CD14-positive monocyte (primary cell): ENCODE measurements at regions not wholly inside any gene's neighbourhood (a gene's known extent, or its start where the extent isn't known, plus 50 kb on each side); places are given as distances from the start of the nearest gene placed in this dataset.

Source experiments
- DNase-seq, 3 donors: peaks; one replicate each; pipeline ENCODE4 v3.0.0-alpha.2; 2011 to 2022
- H2AFZ ChIP-seq: 2 replicates; pipeline ENCODE4 v1.6.0; 2012; ENCODE audit warnings: mild to moderate bottlenecking, low read depth, low read length, inconsistent platforms; ENCODE audit not compliant: insufficient read depth, poor library complexity, severe bottlenecking
- H3K27ac ChIP-seq, 2 donors: 1 replicate in 1 of 2; 2 replicates in 1 of 2; pipeline ENCODE4 v1.5.1; 2012 to 2013; ENCODE audit warnings: low read length in 2 of 2, control low read depth in 1 of 2, inconsistent platforms in 1 of 2, low read depth in 1 of 2, mild to moderate bottlenecking in 1 of 2
- H3K27me3 ChIP-seq, 2 donors: one replicate each; pipeline versions ENCODE4 v1.6.0 to v1.6.1; 2011 to 2013; ENCODE audit warnings: low read length in 2 of 2; ENCODE audit not compliant: control insufficient read depth in 2 of 2, insufficient read depth in 2 of 2
- H3K36me3 ChIP-seq, 2 donors: replicated peaks in 1 of 2; 1 replicate in 1 of 2; 2 replicates in 1 of 2; pipeline versions ENCODE4 v1.5.1 to v1.6.1; 2012 to 2013; ENCODE audit warnings: low read length in 2 of 2, control low read depth in 1 of 2, inconsistent platforms in 1 of 2, mild to moderate bottlenecking in 1 of 2; ENCODE audit not compliant: insufficient read depth in 2 of 2, control insufficient read depth in 1 of 2
- H3K4me1 ChIP-seq, 2 donors: 1 replicate in 1 of 2; 2 replicates in 1 of 2; pipeline versions ENCODE4 v1.5.1 to v1.6.1; 2012 to 2013; ENCODE audit warnings: low read length in 2 of 2, control low read depth in 1 of 2, inconsistent platforms in 1 of 2, mild to moderate bottlenecking in 1 of 2, moderate library complexity in 1 of 2; ENCODE audit not compliant: insufficient read depth in 2 of 2, control insufficient read depth in 1 of 2
- H3K4me2 ChIP-seq: replicated peaks from 2 replicates; pipeline ENCODE3; 2012; ENCODE audit warnings: low read length, moderate library complexity, mild to moderate bottlenecking; ENCODE audit not compliant: poor library complexity, severe bottlenecking; ENCODE audit errors: extremely low read depth
- H3K4me3 ChIP-seq, 3 experiments: fragments of 200-600 bp in 1 of 3; sonication (generic) in 1 of 3; replicated peaks in 1 of 3; 1 replicate in 2 of 3; 2 replicates in 1 of 3; pipeline ENCODE4 v1.5.1; 2011 to 2013; ENCODE audit warnings: low read length in 3 of 3, mild to moderate bottlenecking in 3 of 3, control low read depth in 2 of 3, low read depth in 2 of 3, inconsistent platforms in 1 of 3, moderate library complexity in 1 of 3
- H3K79me2 ChIP-seq: 2 replicates; pipeline ENCODE4 v1.6.0; 2012; ENCODE audit warnings: mild to moderate bottlenecking, control low read depth, inconsistent platforms, low read length, moderate library complexity; ENCODE audit not compliant: insufficient read depth
- H3K9ac ChIP-seq: 2 replicates; pipeline ENCODE4 v1.6.0; 2017; ENCODE audit warnings: low read length, mild to moderate bottlenecking; ENCODE audit not compliant: insufficient read depth, poor library complexity, severe bottlenecking
- H3K9me3 ChIP-seq, 2 donors: replicated peaks in 1 of 2; 1 replicate in 1 of 2; 2 replicates in 1 of 2; pipeline versions ENCODE4 v1.5.1 to v1.6.1; 2012 to 2013; ENCODE audit warnings: low read length in 2 of 2, control low read depth in 1 of 2; ENCODE audit not compliant: control insufficient read depth in 1 of 2, insufficient read depth in 1 of 2
- H4K20me1 ChIP-seq: 2 replicates; pipeline ENCODE4 v1.6.0; 2012; ENCODE audit warnings: mild to moderate bottlenecking, low read length, control low read depth, moderate library complexity; ENCODE audit not compliant: insufficient read depth
- H3K27ac Mint-ChIP-seq, 7 donors: one replicate each; pipeline ENCODE4 v1.8.0; 2020; ENCODE audit warnings: mild to moderate bottlenecking in 7 of 7, mixed read lengths in 7 of 7, moderate library complexity in 6 of 7, inconsistent platforms in 2 of 7
- H3K27me3 Mint-ChIP-seq, 3 donors: one replicate each; pipeline ENCODE4 v1.8.0; 2021 to 2022; ENCODE audit warnings: low read depth in 3 of 3, mild to moderate bottlenecking in 3 of 3, mixed read lengths in 3 of 3, moderate library complexity in 3 of 3, inconsistent platforms in 1 of 3
- H3K36me3 Mint-ChIP-seq, 2 donors: one replicate each; pipeline ENCODE4 v1.8.0; 2020; ENCODE audit warnings: mixed read lengths in 2 of 2, inconsistent platforms in 1 of 2, mild to moderate bottlenecking in 1 of 2
- H3K4me1 Mint-ChIP-seq: one replicate; pipeline ENCODE4 v1.8.0; 2020; ENCODE audit warnings: mild to moderate bottlenecking, mixed read lengths
- H3K4me3 Mint-ChIP-seq, 2 donors: one replicate each; pipeline ENCODE4 v1.8.0; 2020; ENCODE audit warnings: mild to moderate bottlenecking in 2 of 2, mixed read lengths in 2 of 2, moderate library complexity in 1 of 2
- H3K9me3 Mint-ChIP-seq, 7 donors: one replicate each; pipeline ENCODE4 v1.8.0; 2020 to 2022; ENCODE audit warnings: mixed read lengths in 7 of 7, mild to moderate bottlenecking in 6 of 7, moderate library complexity in 6 of 7, inconsistent platforms in 2 of 7
- WGBS: methylation state at CpG from one replicate; pipeline ENCODE4 v1.1.5; 2013; ENCODE audit warnings: missing lambda C conversion rate; ENCODE audit not compliant: insufficient coverage; 5-methylcytosine and 5-hydroxymethylcytosine counted together
- intact Hi-C, 2 donors: fragments of 100-400 bp; cut with micrococcal nuclease; formaldehyde crosslinking; loops; one replicate each; pipeline versions ENCODE4 v1.15.0 to v1.15.1; 2023
- TF ChIP-seq, protein P1 (sequence below): fragments of 200-600 bp; IDR thresholded peaks from one replicate; pipeline ENCODE4 v1.8.0; 2022; ENCODE audit warnings: antibody characterized with exemption, mild to moderate bottlenecking

DNA sequence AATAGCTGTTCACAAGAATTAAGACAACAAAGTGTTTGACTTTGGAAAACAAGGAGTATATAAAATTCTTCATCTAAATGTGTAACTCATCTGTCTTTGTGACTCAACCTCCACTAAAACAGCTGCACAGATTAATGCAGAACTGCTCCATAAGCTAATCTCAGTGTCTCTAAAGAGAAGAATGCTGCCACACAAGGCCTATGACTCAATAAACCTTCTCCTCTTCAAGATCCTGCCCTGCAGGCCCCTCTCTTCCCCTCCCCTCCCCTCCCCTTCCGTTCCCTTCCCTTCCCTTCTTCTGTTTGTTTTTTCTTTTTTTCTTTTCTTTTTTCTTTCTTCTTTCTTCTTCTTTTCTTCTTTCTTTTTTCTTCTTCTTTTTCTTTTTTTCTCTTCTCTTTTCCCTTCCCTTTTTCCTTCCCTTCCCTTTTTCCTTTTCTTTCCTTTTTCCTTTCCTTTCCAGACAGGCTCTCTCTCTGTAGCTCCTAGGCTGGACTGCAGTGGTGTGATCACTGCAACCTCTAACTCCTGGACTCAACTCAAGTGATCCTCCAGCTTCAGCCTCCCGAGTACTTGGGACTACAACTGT lies 1052.8 kb downstream of the BRINP3 start:
- Histone ChIP-seq H3K79me2 (no peaks in the 10 kb centered on the region), H3K9ac (no peak overlapping the region), H3K4me2 (no peak overlapping the region), H3K36me3 (no peaks in the 10 kb centered on the region), H3K27me3 (no peaks in the 10 kb centered on the region), H3K27ac (no peak overlapping the region), H3K4me1 (no peaks in the 10 kb centered on the region), H2AFZ (no peak overlapping the region), H3K9me3 (no peaks in the 10 kb centered on the region), H4K20me1 (no peaks in the 10 kb centered on the region), H3K4me3 (no peak overlapping the region)
- WGBS: 70% methylated on average over 1 of the region's 2 CpGs
- TF ChIP-seq, protein P1, sequence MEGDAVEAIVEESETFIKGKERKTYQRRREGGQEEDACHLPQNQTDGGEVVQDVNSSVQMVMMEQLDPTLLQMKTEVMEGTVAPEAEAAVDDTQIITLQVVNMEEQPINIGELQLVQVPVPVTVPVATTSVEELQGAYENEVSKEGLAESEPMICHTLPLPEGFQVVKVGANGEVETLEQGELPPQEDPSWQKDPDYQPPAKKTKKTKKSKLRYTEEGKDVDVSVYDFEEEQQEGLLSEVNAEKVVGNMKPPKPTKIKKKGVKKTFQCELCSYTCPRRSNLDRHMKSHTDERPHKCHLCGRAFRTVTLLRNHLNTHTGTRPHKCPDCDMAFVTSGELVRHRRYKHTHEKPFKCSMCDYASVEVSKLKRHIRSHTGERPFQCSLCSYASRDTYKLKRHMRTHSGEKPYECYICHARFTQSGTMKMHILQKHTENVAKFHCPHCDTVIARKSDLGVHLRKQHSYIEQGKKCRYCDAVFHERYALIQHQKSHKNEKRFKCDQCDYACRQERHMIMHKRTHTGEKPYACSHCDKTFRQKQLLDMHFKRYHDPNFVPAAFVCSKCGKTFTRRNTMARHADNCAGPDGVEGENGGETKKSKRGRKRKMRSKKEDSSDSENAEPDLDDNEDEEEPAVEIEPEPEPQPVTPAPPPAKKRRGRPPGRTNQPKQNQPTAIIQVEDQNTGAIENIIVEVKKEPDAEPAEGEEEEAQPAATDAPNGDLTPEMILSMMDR: no peak
- intact Hi-C loops: no loop called here
- no peak for DNase-seq
- Mint-ChIP-seq H3K27me3 (no peaks in the 10 kb centered on the region), H3K27ac (no peak overlapping the region), H3K36me3 (no peaks in the 10 kb centered on the region), H3K4me3 (no peak overlapping the region), H3K9me3 (peaks cover 0 to 3% (median 2%) of the 10 kb centered on the region in 7 donors), H3K4me1 (no peaks in the 10 kb centered on the region)

DNA sequence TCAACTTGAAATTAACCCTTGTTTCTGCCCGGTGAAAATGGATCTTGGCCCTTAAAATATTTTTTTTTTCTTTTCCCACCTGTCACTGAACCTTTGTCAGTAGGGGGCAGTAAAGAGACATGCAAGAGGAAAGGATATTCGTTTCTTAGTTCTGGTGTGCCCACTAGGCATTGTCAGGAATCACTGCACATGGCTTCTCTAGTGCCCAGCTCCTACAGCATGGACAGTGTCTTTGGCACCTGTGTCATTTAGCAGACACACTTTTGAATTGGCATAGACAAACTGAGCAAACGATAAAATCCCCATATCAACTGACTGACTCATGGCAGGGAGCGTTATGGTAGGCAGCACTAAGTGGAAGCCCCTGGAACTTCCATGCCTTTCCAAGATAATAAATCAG lies 1048.1 kb downstream of the BRINP3 start:
- Mint-ChIP-seq H3K4me3 (no peak overlapping the region), H3K4me1 (no peaks in the 10 kb centered on the region), H3K27ac (no peak overlapping the region), H3K27me3 (no peaks in the 10 kb centered on the region), H3K9me3 (peaks cover 0 to 3% (median 0%) of the 10 kb centered on the region in 7 donors), H3K36me3 (no peaks in the 10 kb centered on the region)
- 29% methylated on average over 1 of the region's 4 CpGs for WGBS
- Histone ChIP-seq H3K36me3 (no peaks in the 10 kb centered on the region), H4K20me1 (no peaks in the 10 kb centered on the region), H3K27ac (no peak overlapping the region), H3K9ac (no peak overlapping the region), H3K4me3 (no peak overlapping the region), H3K9me3 (no peaks in the 10 kb centered on the region), H3K4me1 (no peaks in the 10 kb centered on the region), H3K4me2 (no peak overlapping the region), H3K27me3 (no peaks in the 10 kb centered on the region), H2AFZ (no peak overlapping the region), H3K79me2 (no peaks in the 10 kb centered on the region)
- no peak for DNase-seq
- intact Hi-C loops: no loop called here
- TF ChIP-seq, protein P1: no peak
